OCI-LY7 (cell line): ENCODE measurements at regions not wholly inside any gene's neighbourhood (a gene's known extent, or its start where the extent isn't known, plus 50 kb on each side); places are given as distances from the start of the nearest gene placed in this dataset.

Experiments used
- BruUV-seq: library from RNA; stranded (reverse); fragments of 400-500 nt; replicated peaks from 2 replicates; lab custom pipeline; 2021; lab: Mats Ljungman, UMichigan
- CTCF ChIA-PET: fragments of 300-600 bp; sonication (Branson Sonifier 250); formaldehyde crosslinking; loops from one replicate; lab custom pipeline; 2022; ENCODE audit warnings: antibody characterized with exemption; ENCODE audit not compliant: unreplicated experiment; lab: Charles Lee
- POLR2A ChIA-PET: fragments of 300-600 bp; sonication (Branson Sonifier 250); formaldehyde crosslinking; loops from one replicate; lab custom pipeline; 2022; ENCODE audit warnings: antibody characterized with exemption; lab: Charles Lee
- DNase-seq: peaks from one replicate; pipeline ENCODE4 v3.0.0-alpha.2; 2015; ENCODE audit warnings: low spot score
- H2AFZ ChIP-seq: fragments of 200-600 bp; sonication (generic), shearing (Covaris generic); 2 replicates; pipeline ENCODE4 v1.6.1; 2014; ENCODE audit warnings: mild to moderate bottlenecking, antibody characterized with exemption, low read length, moderate library complexity
- H3K27ac ChIP-seq: fragments of 200-600 bp; sonication (generic); 2 replicates; pipeline ENCODE4 v1.5.1; 2014; ENCODE audit warnings: mixed run types, low read depth, mild to moderate bottlenecking, moderate library complexity, low read length, inconsistent platforms; ENCODE audit not compliant: poor library complexity, severe bottlenecking
- H3K36me3 ChIP-seq: fragments of 200-600 bp; sonication (generic); 2 replicates; pipeline ENCODE4 v1.6.1; 2014; ENCODE audit warnings: mild to moderate bottlenecking, antibody characterized with exemption, low read length, moderate library complexity, mixed read lengths; ENCODE audit not compliant: insufficient read depth
- H3K4me1 ChIP-seq: fragments of 200-600 bp; sonication (generic); 2 replicates; pipeline ENCODE4 v1.5.1; 2014; ENCODE audit warnings: mild to moderate bottlenecking, low read length; ENCODE audit not compliant: insufficient read depth, poor library complexity, severe bottlenecking
- H3K4me2 ChIP-seq: fragments of 200-600 bp; sonication (generic); 2 replicates; pipeline ENCODE4 v1.6.1; 2014; ENCODE audit warnings: mild to moderate bottlenecking, low read length
- H3K4me3 ChIP-seq: fragments of 200-600 bp; sonication (generic); 2 replicates; pipeline ENCODE4 v1.5.1; 2014; ENCODE audit warnings: mild to moderate bottlenecking, low read depth, low read length; ENCODE audit not compliant: poor library complexity, severe bottlenecking
- H3K79me2 ChIP-seq: fragments of 200-600 bp; sonication (generic); 2 replicates; pipeline ENCODE4 v1.6.1; 2016; ENCODE audit warnings: low read depth, mild to moderate bottlenecking, low read length, moderate library complexity, mixed read lengths; ENCODE audit not compliant: insufficient read depth
- H3K9me2 ChIP-seq: fragments of 200-600 bp; sonication (generic); 2 replicates; pipeline ENCODE4 v1.6.1; 2016; ENCODE audit warnings: mild to moderate bottlenecking, low read length, mixed read lengths; ENCODE audit not compliant: insufficient read depth
- H3K9me3 ChIP-seq: fragments of 200-600 bp; sonication (generic); 2 replicates; pipeline ENCODE4 v1.6.1; 2014; ENCODE audit warnings: mild to moderate bottlenecking, mixed run types, low read length, mixed read lengths
- H4K20me1 ChIP-seq: fragments of 200-600 bp; sonication (generic); 2 replicates; pipeline ENCODE4 v1.6.1; 2014; ENCODE audit warnings: mild to moderate bottlenecking, antibody characterized with exemption, low read length, moderate library complexity, mixed read lengths; ENCODE audit not compliant: insufficient read depth
- CTCF ChIP-seq: fragments of 200-600 bp; sonication (generic); conservative IDR thresholded peaks from 2 replicates; pipeline ENCODE4 v1.5.1; 2014; ENCODE audit warnings: mild to moderate bottlenecking, antibody characterized with exemption, low read length, moderate library complexity, mixed read lengths
- EZH2phosphoT487 ChIP-seq: fragments of 200-600 bp; sonication (generic); IDR thresholded peaks from 2 replicates; pipeline ENCODE4 v1.6.1; 2018; ENCODE audit warnings: low read depth, borderline replicate concordance, mild to moderate bottlenecking, mixed run types, antibody characterized with exemption, low read length, moderate library complexity, mixed read lengths
- intact Hi-C: fragments of 100-400 bp; cut with micrococcal nuclease; formaldehyde crosslinking; loops from one replicate; pipeline ENCODE4 v1.10.0; 2022; ENCODE audit not compliant: unreplicated experiment

GRCh38 chr5:2556375-2556966 lies 195.0 kb downstream of the IRX2 start:
- peaks cover 13% of the 10 kb centered on the region for H3K9me3 ChIP-seq
- H3K79me2 ChIP-seq = no peaks in the 10 kb centered on the region
- intact Hi-C loops = no loop called here
- CTCF ChIA-PET = no interaction called here
- H3K27ac ChIP-seq = no peak overlapping the region
- POLR2A ChIA-PET = no interaction called here
- H3K4me3 ChIP-seq = no peak overlapping the region
- H4K20me1 ChIP-seq = no peaks in the 10 kb centered on the region
- TF ChIP-seq CTCF (no peak), EZH2phosphoT487 (no peak)
- no TSS peak for BruUV-seq
- no peak overlapping the region for H3K4me2 ChIP-seq
- H3K4me1 ChIP-seq = no peaks in the 10 kb centered on the region
- no peak overlapping the region for H2AFZ ChIP-seq
- H3K36me3 ChIP-seq = no peaks in the 10 kb centered on the region
- no peaks in the 10 kb centered on the region for H3K9me2 ChIP-seq
- no peak for DNase-seq

- Histone ChIP-seq H4K20me1 (no peaks in the 10 kb centered on the region), H3K79me2 (no peaks in the 10 kb centered on the region), H3K36me3 (no peaks in the 10 kb centered on the region), H3K9me2 (no peaks in the 10 kb centered on the region), H3K4me1 (no peaks in the 10 kb centered on the region), H3K4me2 (no peak overlapping the region), H2AFZ (no peak overlapping the region), H3K27ac (no peak overlapping the region), H3K9me3 (peaks cover 13% of the 10 kb centered on the region), H3K4me3 (no peak overlapping the region)
- no peak for TF ChIP-seq EZH2phosphoT487
- TF ChIP-seq CTCF = no peak
- POLR2A ChIA-PET = no interaction called here
- intact Hi-C loops = no loop called here
- CTCF ChIA-PET = no interaction called here
- BruUV-seq = no TSS peak
- DNase-seq = no peak
These were observed 197.9 kb downstream of the IRX2 start for GRCh38 chr5:2553611-2554010.

GRCh38 chr5:2550509-2550908 lies 201.0 kb downstream of the IRX2 start:
- Histone ChIP-seq H3K4me3 (no peak overlapping the region), H3K27ac (no peak overlapping the region), H3K9me3 (peaks cover 13% of the 10 kb centered on the region), H3K79me2 (no peaks in the 10 kb centered on the region), H3K4me1 (no peaks in the 10 kb centered on the region), H3K4me2 (no peak overlapping the region), H2AFZ (no peak overlapping the region), H3K9me2 (no peaks in the 10 kb centered on the region), H4K20me1 (no peaks in the 10 kb centered on the region), H3K36me3 (no peaks in the 10 kb centered on the region)
- intact Hi-C loops = no loop called here
- ChIA-PET CTCF (no interaction called here), POLR2A (no interaction called here)
- no peak for TF ChIP-seq EZH2phosphoT487
- TF ChIP-seq CTCF = no peak
- DNase-seq = no peak
- no TSS peak for BruUV-seq
